A172 (cell line): ENCODE measurements at regions not wholly inside any gene's neighbourhood (a gene's known extent, or its start where the extent isn't known, plus 50 kb on each side); places are given as distances from the start of the nearest gene placed in this dataset.
"Not testable (repeated sequence)": the region's sequence is repeated elsewhere in the genome, so short reads cannot be mapped to it uniquely, and the experiment has no call there.

Experiments used
- DNase-seq: peaks from one replicate; pipeline ENCODE4 v3.0.0-alpha.2; 2015; ENCODE audit warnings: low spot score

DNA sequence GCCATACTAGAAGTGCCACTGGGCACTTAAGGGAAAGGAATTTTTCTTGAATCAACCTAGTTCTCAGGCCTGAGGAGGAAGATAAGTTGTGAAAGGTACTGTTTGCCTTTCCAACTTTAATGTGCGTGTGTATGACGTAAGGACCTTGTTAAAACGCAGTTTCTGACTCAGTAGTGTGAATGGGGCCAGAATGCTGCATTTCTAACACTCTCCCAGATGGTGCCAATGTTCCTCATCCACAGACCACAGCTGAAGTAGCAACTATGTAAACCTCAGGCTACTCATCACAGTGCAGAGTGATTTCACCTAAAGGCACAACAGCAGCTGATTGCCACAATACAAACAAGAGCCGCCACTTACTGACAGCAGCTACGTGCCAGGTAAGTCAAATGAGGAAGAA is 103.6 kb downstream of the OTOL1 start:
- no peak for DNase-seq

DNA sequence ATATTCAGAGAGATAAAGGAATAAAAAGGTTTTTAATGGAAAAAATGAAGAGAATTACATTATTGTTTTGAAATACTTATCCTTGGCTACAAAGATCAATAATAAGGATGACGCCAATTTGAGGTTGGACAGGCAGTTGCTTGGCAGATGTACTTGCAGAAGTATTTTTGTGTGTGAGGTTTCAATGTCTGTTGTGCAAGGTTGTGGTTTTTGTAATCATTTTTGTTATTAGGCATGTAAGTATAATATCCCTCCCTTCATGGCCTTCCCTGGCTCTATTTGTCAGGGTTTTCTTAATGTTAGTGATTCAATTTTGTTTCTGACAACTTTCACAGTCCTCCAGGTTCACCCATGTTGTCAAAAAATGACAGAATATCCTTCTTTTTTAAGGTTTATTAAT is 105.9 kb downstream of the OTOL1 start:
- DNase-seq: no peak

DNA sequence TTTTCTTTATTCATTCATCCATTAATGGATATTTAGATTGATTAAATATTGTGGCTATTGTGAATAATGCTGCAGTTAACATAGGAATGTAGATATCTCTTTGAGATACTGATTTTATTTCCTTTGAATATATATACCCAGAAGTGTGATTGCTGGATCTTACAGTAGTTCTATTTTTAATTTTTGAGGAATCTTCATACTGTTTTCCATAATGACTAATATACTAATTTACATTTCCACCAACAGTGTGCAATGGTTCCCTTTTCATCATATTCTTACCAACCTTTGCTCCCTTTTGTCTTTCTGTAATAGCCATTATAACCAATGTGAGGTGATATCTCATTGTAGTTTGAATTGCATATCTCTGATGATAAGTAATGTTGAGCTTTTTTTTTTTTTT is 106.3 kb downstream of the OTOL1 start:
- no peak for DNase-seq

DNA sequence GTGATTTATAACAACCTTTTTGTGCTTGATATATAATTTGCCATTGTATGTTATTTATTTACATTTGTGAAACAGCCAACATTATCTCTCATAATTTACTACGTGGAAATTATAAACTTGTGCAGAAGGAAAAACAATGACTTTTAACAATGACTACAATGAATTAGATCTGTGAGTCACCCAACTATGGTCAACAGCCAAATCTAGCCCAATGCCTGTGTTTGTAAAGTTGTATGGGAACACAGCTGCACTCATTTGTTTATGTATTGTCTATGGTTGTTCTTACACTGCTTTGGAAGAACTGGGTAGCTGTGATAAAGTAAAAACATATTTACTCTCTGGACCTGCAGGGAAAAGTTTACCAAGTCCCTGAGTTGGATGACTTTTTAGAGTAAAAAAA is 110.4 kb downstream of the OTOL1 start:
- peak; percentile 17 for DNase-seq

DNA sequence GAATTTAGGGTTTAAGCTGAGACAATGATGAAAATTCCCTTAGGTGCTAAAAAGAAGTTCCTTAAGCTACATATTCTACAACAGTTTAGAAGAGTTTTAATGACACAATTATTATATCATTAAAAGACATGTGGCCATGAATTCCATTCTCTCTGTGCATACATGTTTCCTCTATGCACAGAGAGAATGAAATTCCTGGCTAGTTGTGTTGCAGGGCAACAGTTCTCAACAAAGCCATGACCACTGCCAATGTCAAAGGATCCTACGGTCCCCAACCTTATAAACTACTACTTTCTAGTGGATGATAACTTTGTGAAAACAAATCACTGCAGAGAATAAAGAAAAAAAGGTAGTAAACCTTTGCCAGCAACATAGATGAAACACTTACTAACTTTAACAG is 122.7 kb downstream of the OTOL1 start:
- DNase-seq: no peak

DNA sequence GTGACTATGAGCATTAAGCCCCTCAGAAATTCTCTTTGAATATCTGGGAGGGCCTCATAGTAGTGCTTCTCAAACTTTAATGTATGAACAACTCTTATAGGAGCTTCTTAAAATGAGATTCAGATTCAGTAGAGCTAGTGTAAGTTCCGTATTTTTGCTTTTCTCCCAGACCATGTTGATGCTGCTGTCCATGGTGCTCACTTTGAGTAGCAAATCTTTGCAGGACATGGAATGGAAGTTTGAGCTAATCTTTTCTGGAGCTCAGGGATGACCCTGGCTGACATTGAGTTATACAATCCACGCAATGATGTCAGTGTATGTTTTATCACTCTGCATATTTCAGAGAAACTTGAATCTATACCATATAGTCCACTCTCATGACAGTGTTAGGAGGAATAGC is 134.2 kb downstream of the OTOL1 start:
- peak; percentile 13 for DNase-seq

DNA sequence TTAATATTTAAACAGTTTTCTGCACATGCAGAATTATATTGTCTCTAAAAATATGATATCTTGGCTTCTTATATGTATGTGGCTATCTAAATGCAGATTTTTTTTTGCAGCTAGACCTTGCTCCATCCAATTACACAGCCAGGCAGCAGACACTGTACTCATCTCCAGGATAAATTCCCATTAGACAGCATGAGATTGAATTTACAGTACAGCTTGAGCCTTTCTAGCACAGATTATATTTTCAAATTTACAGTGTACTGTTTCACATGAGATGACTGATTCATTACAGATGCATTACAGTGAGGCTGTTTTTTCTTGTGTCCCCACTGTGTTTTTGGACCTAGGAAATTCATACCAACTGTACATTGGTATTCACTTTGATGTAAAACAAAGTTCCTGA is 134.9 kb downstream of the OTOL1 start:
- DNase-seq: no peak

DNA sequence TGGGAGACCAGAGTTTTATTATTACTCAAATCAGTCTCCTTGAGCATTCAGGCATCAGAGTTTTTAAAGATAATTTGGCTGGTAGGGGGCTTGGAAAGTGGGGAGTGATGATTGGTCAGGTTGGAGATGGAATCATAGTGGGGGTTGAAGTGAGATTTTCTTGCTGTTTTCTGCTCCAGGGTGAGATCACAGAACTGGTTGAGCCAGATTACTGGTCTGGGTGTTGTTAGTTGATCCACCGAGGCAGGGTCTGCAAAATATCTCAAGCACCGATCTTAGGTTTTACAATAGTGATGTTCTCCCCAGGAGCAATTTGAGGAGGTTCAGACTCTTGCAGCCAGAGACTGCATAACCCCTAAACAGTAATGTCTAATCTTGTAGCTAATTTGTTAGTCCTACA is 141.0 kb downstream of the OTOL1 start:
- no peak for DNase-seq

DNA sequence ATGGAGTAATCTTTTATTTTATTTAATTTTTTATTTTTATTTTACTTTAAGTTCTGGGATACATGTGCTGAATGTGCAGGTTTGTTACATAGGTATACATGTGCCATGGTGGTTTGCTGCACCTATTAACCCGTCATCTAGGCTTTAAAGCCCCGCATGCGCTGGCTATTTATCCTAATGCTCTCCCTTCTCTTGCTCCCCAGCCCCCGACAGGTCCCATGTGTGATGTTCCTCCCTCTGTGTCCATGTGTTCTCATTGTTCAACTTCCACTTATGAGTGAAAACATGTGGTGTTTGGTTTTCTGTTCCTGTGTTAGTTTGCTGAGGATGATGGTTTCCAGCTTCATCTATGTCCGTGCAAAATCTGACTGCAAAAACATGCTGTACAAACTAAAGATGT is 142.5 kb downstream of the OTOL1 start:
- DNase-seq: not testable (repeated sequence)

DNA sequence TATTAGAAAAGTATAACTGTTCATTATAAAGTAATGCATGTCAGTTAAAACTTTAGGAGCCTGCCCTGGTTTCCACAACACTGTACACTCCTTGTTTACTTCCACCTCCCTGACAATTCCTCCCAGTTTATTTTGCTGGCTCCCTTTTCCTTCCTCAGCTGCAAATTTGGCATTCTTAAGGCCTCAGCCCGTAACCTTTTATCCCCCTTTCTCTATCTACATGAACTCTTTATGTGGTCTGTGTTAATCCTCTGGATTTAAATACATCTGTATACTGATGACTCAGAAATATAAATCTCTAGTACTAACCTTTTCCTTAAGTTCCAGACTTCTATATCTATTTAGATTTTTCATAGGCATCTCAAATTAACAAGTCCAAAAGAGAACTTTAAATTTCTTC is 143.6 kb downstream of the OTOL1 start:
- DNase-seq: no peak

DNA sequence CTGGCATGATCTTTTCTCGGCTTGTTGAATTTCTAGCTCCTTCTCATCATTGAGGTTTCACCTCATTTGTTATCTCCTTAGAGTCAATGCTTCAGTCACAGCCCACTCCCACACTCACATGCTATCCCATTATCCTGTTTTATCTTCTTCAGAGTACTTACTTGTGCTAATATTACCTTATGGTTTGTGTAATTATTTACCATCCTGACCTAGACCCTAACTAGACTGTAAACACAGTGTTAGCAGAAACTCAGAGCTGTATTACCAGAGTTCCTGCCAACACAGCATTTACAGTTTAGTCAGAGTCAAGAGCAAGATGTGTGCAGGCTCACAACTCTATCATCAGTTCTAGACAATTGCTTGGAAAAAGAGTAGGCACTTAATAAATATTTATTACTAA is 144.7 kb downstream of the OTOL1 start:
- DNase-seq: no peak

DNA sequence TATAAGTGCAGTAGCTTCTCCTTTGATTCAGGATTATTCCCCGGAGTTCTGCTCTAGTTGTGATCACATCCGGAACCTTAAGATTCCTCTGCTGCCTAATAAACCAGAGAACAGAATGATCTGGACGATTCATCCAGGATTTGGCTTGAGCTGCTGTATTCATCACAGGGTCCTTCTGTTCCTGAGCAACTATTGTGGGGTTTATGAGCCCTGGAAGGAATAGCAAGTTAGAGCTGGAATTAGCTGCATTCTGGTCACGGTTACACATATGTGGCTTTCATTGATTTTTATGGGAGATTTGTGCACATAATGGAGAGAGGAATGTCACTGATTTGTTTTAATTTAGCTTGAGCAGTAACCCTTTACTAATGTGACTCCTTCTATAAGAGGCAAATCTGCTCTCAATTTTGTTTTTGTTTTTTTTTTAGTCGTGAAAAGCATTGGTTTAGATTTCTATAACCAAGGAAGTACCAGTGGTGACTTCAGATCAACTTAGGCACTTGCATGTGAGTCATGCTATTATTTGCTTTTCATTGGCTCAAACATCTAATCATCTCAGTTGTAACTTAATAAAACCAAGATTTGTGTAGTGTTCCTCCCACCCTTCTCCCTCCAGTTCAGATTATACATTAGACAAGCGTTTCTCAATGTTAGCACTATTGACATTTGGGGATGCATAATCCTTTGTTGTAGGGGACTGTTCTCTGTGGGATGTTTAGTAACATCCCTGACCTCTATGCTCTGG is 148.5 kb downstream of the OTOL1 start:
- no peak for DNase-seq

DNA sequence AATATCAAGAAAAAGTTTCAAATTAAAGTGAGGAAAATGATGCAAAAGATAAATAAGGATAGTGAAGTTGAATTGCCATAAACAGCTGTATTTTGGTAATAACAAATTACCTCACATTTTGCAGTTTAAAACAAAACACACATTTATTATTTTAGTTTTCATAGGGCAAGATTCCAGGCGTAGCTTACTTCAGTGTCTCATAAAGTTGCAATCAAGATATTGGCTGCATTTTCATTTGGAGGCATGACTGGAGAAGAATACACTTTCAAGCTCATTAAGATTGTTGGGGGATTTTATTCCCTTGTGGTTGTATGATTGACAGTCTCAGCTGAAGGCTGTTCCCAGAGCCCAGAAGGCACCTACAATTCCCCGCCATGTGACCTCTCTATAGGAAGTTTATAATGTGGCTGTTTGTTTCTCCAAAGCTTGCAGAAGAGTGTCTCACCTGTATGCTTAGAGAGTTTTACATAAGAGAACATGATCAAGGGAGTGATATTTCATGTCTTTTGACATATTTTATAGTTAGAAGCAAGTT is 151.4 kb downstream of the OTOL1 start:
- DNase-seq: no peak

DNA sequence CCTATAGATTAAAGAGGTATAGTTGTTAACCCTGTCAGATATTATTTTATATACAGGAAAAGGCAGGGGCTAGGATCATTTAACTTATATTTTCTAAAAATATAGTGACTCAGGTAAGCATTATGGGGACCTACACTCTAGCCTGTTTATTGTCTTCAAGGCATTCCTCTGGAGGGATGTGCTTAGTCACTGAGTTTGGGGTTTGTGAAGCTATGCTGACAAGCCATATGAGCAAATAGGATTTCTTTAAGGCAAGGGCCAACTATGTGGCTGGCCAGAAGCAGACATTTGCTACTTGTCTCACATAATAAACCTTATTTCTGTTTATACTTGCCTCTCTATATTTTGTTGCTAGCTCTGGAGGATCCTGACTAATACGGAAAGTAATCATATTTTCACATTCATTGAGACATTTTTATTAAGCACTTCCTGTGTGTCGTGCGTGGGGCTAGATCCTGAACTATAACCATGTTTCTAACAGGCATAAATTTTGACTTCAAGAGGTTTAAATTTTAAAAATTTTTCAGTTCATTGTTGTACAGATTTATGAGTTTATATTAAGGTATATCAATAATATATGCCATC is 153.4 kb downstream of the OTOL1 start:
- no peak for DNase-seq

DNA sequence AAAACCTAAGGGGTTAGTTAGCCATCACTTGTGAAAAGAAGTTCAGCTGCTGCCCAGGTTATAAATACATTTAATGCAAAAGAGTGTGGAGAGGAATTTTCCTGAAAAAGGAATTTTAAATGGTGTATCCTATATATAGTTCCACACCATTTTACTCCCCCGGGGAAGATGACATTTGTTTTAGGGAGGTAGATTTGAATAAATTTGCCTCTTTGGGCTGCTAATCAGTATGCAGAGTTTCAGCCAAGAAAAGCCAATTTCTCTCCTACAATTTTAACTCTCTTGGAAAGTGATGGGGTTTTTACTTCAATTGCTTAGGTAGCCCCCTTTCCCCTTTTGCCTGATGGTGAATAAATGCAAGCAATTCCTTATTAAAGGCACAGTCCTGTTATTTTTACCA is 161.2 kb downstream of the OTOL1 start:
- no peak for DNase-seq

DNA sequence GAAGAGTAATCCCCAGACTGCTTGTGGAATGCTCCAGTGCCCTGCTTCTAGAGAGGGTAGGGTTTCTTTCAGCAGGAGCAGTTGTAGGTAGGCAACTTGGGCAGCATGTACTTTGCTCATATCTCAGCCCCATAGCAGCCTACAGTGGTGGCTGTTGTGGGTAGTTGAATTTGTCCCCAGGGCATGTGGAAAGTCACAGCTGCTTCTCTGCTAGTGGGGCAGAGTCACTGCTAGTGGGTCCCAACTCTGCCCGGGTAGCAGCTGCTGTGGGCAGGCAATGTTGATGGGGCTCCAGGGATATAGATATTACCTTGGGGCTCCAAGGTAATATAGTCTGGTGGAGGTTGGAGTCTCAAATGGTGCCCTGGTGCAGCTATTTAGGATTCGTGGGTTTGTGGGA is 174.5 kb downstream of the OTOL1 start:
- no peak for DNase-seq

DNA sequence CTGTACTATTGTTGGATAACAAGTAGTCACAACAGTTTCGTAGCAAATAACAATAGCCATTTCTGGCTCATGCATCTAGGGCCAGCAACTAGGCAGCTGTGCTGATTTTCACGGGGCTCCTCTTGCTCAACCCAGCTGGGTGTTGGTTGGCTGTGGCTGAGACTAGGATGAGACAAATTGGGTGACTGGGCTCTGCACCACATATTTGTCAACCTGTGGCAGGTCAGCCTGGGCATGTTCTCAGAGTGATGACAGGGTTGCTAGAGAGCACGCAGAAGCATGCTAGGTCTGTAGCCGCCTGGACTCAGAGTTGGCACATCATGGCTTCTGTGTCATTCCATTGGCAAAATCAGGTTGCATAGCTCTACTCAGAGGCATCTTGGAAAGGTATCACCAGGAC is 175.9 kb downstream of the OTOL1 start:
- no peak for DNase-seq

DNA sequence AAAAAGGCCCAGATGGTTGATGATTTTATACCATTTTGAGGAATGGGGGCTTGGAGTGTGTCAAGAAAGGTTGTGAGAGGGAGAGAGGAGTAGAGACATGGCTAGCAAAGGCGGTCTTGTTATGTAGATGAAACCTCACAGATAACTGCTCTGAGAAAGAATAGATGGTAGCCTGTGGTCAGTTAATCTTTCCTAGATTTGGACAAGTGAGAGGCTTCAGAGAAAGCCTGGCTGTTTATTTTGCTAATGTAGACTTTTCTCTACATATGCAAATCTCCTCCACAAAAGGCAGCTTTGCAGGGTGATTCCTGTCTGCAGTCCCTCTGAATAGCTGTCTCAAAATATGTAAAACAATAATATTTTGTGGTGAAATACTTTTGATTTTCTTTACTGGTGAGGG is 177.3 kb downstream of the OTOL1 start:
- no peak for DNase-seq

DNA sequence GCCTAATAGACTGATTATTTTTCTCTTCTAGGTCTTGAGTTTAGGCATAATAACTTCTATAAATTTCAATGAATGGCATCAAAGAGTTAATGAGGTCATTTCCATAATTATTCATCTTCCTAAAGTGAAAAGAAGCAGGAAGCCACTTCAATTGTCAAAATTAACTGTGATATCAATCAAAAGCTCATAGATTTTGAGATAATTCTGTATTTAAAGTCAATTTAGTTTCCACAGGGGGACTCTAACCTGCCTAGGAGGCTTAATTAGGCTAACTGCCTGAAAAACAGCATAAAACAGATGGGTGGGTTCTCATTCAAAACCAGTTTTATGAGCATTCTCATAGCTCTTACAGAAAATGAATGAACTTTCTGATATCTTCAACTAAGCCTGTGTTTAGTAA is 177.8 kb downstream of the OTOL1 start:
- DNase-seq: no peak

DNA sequence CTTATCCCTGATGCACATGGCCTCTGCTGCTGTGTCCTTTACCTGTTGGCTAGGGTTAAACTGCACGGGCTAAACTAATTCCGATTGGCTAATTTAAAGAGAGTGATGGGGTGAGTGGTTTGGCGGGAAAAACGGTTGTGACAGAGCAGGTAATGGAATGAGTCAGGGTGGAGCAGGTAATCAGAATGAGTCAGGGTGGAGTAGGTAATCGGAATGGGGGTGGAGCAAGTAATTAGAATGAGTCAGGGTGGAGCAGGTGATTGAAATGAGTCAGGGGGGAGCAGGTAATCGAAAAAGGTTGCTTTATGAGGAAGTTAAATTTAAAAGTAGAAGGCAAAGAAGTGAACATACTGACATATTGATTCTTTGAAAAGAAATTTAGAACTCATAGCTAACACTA is 185.2 kb downstream of the OTOL1 start:
- not testable (repeated sequence) for DNase-seq

DNA sequence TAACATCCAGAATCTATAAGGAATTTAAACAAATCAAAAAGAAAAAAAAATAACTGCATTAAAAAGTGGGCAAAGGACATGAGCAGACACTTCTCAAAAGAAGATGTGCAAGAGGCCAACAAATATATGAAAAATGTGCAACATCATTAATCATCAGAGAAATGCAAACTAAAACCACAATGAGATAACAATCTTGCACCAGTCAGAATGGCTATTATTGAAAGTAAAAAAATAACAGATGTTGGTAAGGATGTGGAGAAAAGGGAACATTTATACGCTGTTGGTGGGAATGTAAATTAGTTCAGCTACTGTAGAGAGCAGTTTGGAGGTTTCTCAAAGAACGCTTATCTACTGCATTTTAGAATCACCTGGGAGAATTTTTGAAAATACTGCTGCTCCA is 186.1 kb downstream of the OTOL1 start:
- peak; percentile 39 for DNase-seq

DNA sequence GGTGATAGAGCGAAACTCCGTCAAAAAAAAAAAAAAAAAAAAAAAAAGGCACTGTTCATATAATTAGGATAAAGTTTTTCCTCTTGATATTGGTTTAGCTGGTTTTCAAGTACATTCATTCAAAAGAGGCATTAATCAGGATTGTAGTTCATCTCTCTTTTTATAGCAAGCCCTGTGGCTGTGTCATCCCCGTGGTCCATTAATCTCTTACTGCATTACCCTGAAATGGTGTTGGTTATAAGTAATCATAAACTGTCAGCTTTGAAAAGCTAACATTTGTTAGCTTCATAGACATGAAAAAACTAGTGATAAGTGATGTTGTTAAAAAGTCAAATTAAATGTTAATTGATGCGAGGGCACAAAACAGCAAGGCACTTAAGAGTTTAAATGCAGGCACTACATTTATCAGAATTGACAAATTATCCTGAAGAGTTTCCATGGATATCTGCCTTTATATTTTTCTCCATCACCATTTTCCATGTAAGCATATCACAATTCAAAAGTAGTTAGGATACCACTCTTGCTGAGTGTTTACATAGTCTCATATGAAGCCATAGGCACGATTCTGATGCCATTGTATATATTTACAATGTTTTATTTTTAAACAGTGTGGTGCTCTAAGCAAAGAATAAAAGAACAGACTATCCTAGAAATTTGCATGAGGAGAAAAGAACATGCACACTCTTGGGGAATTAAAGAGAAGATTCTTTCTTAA is 193.1 kb downstream of the OTOL1 start:
- DNase-seq: no peak

DNA sequence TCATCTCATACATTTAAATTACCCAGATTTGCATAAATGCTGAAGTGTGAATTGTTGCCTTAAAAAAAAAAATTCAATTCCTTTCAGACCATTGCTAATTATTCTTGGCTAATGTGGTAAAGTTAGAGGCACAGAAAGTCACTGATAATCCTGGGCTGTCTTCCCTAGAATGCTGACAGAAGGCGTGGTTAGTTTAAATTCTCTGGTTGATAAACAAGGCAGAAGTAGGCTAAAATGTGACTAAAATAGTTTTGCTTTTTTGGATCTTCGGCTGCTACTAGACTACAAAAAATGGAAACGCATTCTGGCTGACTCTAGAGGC is 193.7 kb downstream of the OTOL1 start:
- no peak for DNase-seq
